A549 (cell line): ENCODE measurements at regions not wholly inside any gene's neighbourhood (a gene's known extent, or its start where the extent isn't known, plus 50 kb on each side); places are given as distances from the start of the nearest gene placed in this dataset.

Source experiments
- ATAC-seq, 2 experiments: fragments of 200-7000 bp in 1 of 2; fragments of >200 bp in 1 of 2; cut with Nextera tagmentation in 1 of 2; cut with Tn5 transposase in 1 of 2; 3 replicates each; pipeline versions ENCODE4 v1.8.0 to v1.9.1; 2018 to 2020; ENCODE audit warnings: mild to moderate bottlenecking in 1 of 2, moderate library complexity in 1 of 2
- CTCF ChIA-PET: fragments of 300-600 bp; sonication (Branson Sonifier 250); formaldehyde crosslinking; extraction: SDS; loops from one replicate; lab custom pipeline; 2021; ENCODE audit warnings: antibody characterized with exemption, inconsistent platforms; lab: Yijun Ruan, JAX
- POLR2A ChIA-PET: fragments of 350-600 bp; formaldehyde crosslinking; extraction: SDS; loops from one replicate; lab custom pipeline; 2021; ENCODE audit warnings: antibody characterized with exemption, inconsistent platforms; lab: Yijun Ruan, JAX
- DNase-seq, 2 experiments: peaks; one replicate each; pipeline versions ENCODE4 v3.0.0 to v3.0.0-alpha.2; 2011 to 2016; ENCODE audit warnings: low read depth in 1 of 2, low spot score in 1 of 2
- FAIRE-seq: peaks from 2 replicates; lab custom pipeline; 2011; peaks lifted over from hg19 to GRCh38; lab: Jason Lieb, UNC
- H3K27ac ChIP-seq, 2 experiments: fragments of >200 bp; sonication (Bioruptor Twin); formaldehyde crosslinking; 3 replicates each; pipeline ENCODE4 v1.5.1; 2016 to 2017
- H3K4me1 ChIP-seq: fragments of >200 bp; sonication (Bioruptor Twin); formaldehyde crosslinking; 3 replicates; pipeline ENCODE4 v1.6.1; 2016
- H3K4me2 ChIP-seq: fragments of >200 bp; sonication (Bioruptor Twin); formaldehyde crosslinking; 3 replicates; pipeline ENCODE4 v1.6.1; 2016
- H3K4me3 ChIP-seq: fragments of >200 bp; sonication (Bioruptor Twin); formaldehyde crosslinking; 3 replicates; pipeline ENCODE4 v1.5.1; 2016
- H3K9me3 ChIP-seq: fragments of >200 bp; sonication (Bioruptor Twin); formaldehyde crosslinking; 3 replicates; pipeline ENCODE4 v1.6.1; 2016
- BHLHE40 ChIP-seq: IDR thresholded peaks from 2 replicates; pipeline ENCODE4 v1.6.1; 2012; ENCODE audit warnings: low read depth, low read length, inconsistent platforms
- CBX8 ChIP-seq: fragments of 200-600 bp; sonication (generic); IDR thresholded peaks from 2 replicates; pipeline ENCODE4 v1.6.1; 2016
- CEBPB ChIP-seq, 2 experiments: fragments of >200 bp in 1 of 2; sonication (Bioruptor Twin) in 1 of 2; formaldehyde crosslinking in 1 of 2; IDR thresholded peaks; 2 replicates each; pipeline ENCODE4 v1.6.1; 2012 to 2016
- EHF ChIP-seq: fragments of 250-450 bp; sonication (Bioruptor Pico); IDR thresholded peaks from 2 replicates; pipeline ENCODE4 v1.5.0; 2020; ENCODE audit warnings: mild to moderate bottlenecking
- EP300 ChIP-seq, 2 experiments: fragments of >200 bp; sonication (Bioruptor Twin); formaldehyde crosslinking; IDR thresholded peaks; 2 replicates in 1 of 2; 3 replicates in 1 of 2; pipeline ENCODE4 v1.6.1; 2016 to 2017
- FOXS1 ChIP-seq: fragments of 250-450 bp; sonication (Bioruptor Pico); IDR thresholded peaks from 2 replicates; pipeline ENCODE4 v1.5.0; 2020; ENCODE audit warnings: mild to moderate bottlenecking, moderate library complexity
- GATA3 ChIP-seq: IDR thresholded peaks from 2 replicates; pipeline ENCODE4 v1.6.1; 2012; ENCODE audit warnings: borderline replicate concordance
- HEYL ChIP-seq: fragments of 250-450 bp; sonication (Bioruptor Pico); IDR thresholded peaks from 2 replicates; pipeline ENCODE4 v1.8.0; 2021; ENCODE audit warnings: mild to moderate bottlenecking, moderate library complexity
- HOXB5 ChIP-seq: fragments of 250-450 bp; sonication (Bioruptor Pico); IDR thresholded peaks from 2 replicates; pipeline ENCODE4 v1.5.0; 2020; ENCODE audit warnings: mild to moderate bottlenecking, moderate library complexity
- MAFK ChIP-seq: fragments of 450-650 bp; IDR thresholded peaks from 2 replicates; pipeline ENCODE4 v1.6.1; 2014; ENCODE audit not compliant: partially characterized antibody
- MAZ ChIP-seq: fragments of 150-350 bp; IDR thresholded peaks from 2 replicates; pipeline ENCODE4 v1.6.1; 2014; ENCODE audit warnings: antibody characterized with exemption, low read depth, low read length, borderline replicate concordance
- PHF8 ChIP-seq: fragments of 200-600 bp; sonication (generic); IDR thresholded peaks from 2 replicates; pipeline ENCODE4 v1.6.1; 2016; ENCODE audit warnings: low read depth, mild to moderate bottlenecking, antibody characterized with exemption, moderate library complexity, borderline replicate concordance
- POLR2AphosphoS2 ChIP-seq: conservative IDR thresholded peaks from 2 replicates; pipeline ENCODE4 v1.6.1; 2012; ENCODE audit warnings: low read length, improper control_type of control experiment, inconsistent platforms
- RAD21 ChIP-seq, 2 experiments: fragments of >200 bp in 1 of 2; sonication (Bioruptor Twin) in 1 of 2; formaldehyde crosslinking in 1 of 2; IDR thresholded peaks in 1 of 2; conservative IDR thresholded peaks in 1 of 2; 2 replicates in 1 of 2; 3 replicates in 1 of 2; pipeline ENCODE4 v1.6.1; 2012 to 2018; ENCODE audit warnings: inconsistent platforms in 1 of 2
- RARB ChIP-seq: fragments of 250-450 bp; sonication (Bioruptor Pico); IDR thresholded peaks from 2 replicates; pipeline ENCODE4 v1.8.0; 2021; ENCODE audit warnings: mild to moderate bottlenecking, moderate library complexity
- RCOR1 ChIP-seq: fragments of 150-350 bp; IDR thresholded peaks from 2 replicates; pipeline ENCODE4 v1.6.1; 2014; ENCODE audit warnings: antibody characterized with exemption, low read length, low read depth
- SREBF2 ChIP-seq: fragments of 450-650 bp; IDR thresholded peaks from 2 replicates; pipeline ENCODE4 v1.6.1; 2014; ENCODE audit warnings: mild to moderate bottlenecking, moderate library complexity
- TFCP2L1 ChIP-seq: fragments of 250-450 bp; sonication (Bioruptor Pico); IDR thresholded peaks from 2 replicates; pipeline ENCODE4 v1.5.0; 2021; ENCODE audit warnings: mild to moderate bottlenecking
- ZC3H11A ChIP-seq: fragments of 450-650 bp; IDR thresholded peaks from 2 replicates; pipeline ENCODE4 v1.6.1; 2014; ENCODE audit warnings: antibody characterized with exemption, mild to moderate bottlenecking
- ZSCAN20 ChIP-seq: fragments of 250-450 bp; sonication (Bioruptor Pico); IDR thresholded peaks from 2 replicates; pipeline ENCODE4 v1.8.0; 2022; ENCODE audit warnings: mild to moderate bottlenecking, moderate library complexity
- WGBS: methylation state at CpG from one replicate; pipeline ENCODE4 v1.1.6; 2017; ENCODE audit errors: missing lambda C conversion rate; 5-methylcytosine and 5-hydroxymethylcytosine counted together
- TF ChIP-seq, protein P1 (sequence below): fragments of 150-350 bp; IDR thresholded peaks from 2 replicates; pipeline ENCODE4 v1.6.1; 2014; ENCODE audit warnings: low read depth, mild to moderate bottlenecking, low read length
- TF ChIP-seq, protein P2 (sequence below): IDR thresholded peaks from 2 replicates; pipeline ENCODE4 v1.6.1; 2012
- TF ChIP-seq, protein P3 (sequence below): IDR thresholded peaks from 2 replicates; pipeline ENCODE4 v1.6.1; 2012; ENCODE audit warnings: low read depth, borderline replicate concordance
- TF ChIP-seq, protein P4 (sequence below): fragments of 250-450 bp; sonication (Bioruptor Pico); IDR thresholded peaks from 2 replicates; pipeline ENCODE4 v1.5.0; 2021; ENCODE audit warnings: mild to moderate bottlenecking, moderate library complexity, borderline replicate concordance

DNA sequence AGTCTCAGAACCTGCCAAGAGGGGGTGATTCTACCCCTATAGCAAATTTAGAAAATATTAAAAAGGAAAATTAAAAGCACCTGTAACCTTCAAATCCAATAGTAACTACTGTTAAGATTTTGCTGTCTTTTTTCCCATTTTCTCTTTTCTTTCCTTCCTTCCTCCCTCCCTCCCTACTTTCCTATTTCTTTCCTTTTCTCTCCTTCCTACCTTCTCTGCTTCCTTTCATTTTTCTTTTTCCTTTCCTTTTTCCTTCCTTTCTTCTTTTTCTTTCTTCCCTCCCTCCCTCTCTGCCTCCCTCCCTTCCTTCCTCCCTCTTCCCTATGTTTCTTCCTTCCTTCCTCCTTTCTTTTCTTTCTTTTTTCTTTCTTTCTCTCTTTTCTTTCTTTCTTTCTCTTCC, 120.2 kb upstream of the KCTD7 start:
- ChIA-PET POLR2A (no interaction called here), CTCF (no interaction called here)
- ATAC-seq = no peak
- H3K27ac ChIP-seq = no peak overlapping the region
- no peak overlapping the region for H3K4me3 ChIP-seq
- DNase-seq = no peak
- H3K9me3 ChIP-seq = no peaks in the 10 kb centered on the region
- no peak for TF ChIP-seq TFCP2L1 (CRISPR knock-in tag)
- TF ChIP-seq CEBPB (IDR thresholded peaks at IDR 0.05) = no peak
- TF ChIP-seq ZC3H11A = no peak
- no peak for TF ChIP-seq GATA3
- no peak for TF ChIP-seq ZSCAN20
- no peak for TF ChIP-seq RCOR1
- TF ChIP-seq MAFK = no peak
- no peak for TF ChIP-seq EHF
- no peak for TF ChIP-seq SREBF2
- TF ChIP-seq, protein P1, sequence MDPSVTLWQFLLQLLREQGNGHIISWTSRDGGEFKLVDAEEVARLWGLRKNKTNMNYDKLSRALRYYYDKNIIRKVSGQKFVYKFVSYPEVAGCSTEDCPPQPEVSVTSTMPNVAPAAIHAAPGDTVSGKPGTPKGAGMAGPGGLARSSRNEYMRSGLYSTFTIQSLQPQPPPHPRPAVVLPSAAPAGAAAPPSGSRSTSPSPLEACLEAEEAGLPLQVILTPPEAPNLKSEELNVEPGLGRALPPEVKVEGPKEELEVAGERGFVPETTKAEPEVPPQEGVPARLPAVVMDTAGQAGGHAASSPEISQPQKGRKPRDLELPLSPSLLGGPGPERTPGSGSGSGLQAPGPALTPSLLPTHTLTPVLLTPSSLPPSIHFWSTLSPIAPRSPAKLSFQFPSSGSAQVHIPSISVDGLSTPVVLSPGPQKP = no peak
- TF ChIP-seq, protein P2, sequence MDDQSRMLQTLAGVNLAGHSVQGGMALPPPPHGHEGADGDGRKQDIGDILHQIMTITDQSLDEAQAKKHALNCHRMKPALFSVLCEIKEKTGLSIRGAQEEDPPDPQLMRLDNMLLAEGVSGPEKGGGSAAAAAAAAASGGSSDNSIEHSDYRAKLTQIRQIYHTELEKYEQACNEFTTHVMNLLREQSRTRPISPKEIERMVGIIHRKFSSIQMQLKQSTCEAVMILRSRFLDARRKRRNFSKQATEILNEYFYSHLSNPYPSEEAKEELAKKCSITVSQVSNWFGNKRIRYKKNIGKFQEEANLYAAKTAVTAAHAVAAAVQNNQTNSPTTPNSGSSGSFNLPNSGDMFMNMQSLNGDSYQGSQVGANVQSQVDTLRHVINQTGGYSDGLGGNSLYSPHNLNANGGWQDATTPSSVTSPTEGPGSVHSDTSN = no peak
- TF ChIP-seq PHF8 = no peak
- no peak for TF ChIP-seq CBX8
- TF ChIP-seq RARB (CRISPR knock-in tag) = no peak
- no peaks in the 10 kb centered on the region for H3K4me1 ChIP-seq
- FAIRE-seq = no peak
- no peak overlapping the region for H3K4me2 ChIP-seq

DNA sequence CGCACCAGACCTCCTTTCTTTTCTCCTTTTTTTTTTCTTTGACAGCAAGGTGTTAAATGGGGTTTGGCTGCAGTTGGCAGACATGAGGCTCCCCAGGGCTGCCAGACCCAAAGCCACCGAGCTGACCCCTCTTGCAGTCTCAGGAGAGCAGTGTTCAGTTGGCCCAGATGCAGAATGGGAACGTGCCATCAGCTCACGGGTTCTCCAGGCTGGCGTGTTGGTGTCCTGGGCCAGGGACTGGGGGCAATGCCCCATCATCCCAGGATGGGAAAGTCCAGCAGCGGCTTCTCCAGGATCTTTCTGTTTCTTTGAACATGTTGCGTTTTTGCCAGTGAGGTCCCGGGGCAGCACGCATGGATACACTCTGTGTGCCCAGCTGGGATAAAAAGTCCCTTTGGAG, 114.6 kb upstream of the KCTD7 start:
- H3K4me1 ChIP-seq = no peaks in the 10 kb centered on the region
- TF ChIP-seq HOXB5 (CRISPR knock-in tag) (no peak), EP300 (IDR thresholded peaks at IDR 0.05) (no peak), RAD21 (conservative IDR thresholded peaks at IDR 0.05 in 1 of 2, IDR thresholded peaks at IDR 0.05 in 1 of 2) (no peak), MAZ (no peak), GATA3 (no peak), BHLHE40 (no peak), SREBF2 (no peak), HEYL (CRISPR knock-in tag) (no peak), POLR2AphosphoS2 (no peak), PHF8 (no peak), MAFK (no peak), FOXS1 (no peak)
- TF ChIP-seq, protein P3, sequence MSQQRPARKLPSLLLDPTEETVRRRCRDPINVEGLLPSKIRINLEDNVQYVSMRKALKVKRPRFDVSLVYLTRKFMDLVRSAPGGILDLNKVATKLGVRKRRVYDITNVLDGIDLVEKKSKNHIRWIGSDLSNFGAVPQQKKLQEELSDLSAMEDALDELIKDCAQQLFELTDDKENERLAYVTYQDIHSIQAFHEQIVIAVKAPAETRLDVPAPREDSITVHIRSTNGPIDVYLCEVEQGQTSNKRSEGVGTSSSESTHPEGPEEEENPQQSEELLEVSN = no peak
- TF ChIP-seq, protein P4, sequence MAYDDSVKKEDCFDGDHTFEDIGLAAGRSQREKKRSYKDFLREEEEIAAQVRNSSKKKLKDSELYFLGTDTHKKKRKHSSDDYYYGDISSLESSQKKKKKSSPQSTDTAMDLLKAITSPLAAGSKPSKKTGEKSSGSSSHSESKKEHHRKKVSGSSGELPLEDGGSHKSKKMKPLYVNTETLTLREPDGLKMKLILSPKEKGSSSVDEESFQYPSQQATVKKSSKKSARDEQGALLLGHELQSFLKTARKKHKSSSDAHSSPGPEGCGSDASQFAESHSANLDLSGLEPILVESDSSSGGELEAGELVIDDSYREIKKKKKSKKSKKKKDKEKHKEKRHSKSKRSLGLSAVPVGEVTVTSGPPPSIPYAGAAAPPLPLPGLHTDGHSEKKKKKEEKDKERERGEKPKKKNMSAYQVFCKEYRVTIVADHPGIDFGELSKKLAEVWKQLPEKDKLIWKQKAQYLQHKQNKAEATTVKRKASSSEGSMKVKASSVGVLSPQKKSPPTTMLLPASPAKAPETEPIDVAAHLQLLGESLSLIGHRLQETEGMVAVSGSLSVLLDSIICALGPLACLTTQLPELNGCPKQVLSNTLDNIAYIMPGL (CRISPR knock-in tag) = no peak
- no peak for ATAC-seq
- no peak overlapping the region for H3K4me2 ChIP-seq
- DNase-seq = no peak
- H3K9me3 ChIP-seq = no peaks in the 10 kb centered on the region
- ChIA-PET CTCF (no interaction called here), POLR2A (no interaction called here)
- no peak for FAIRE-seq
- no peak overlapping the region for H3K27ac ChIP-seq
- WGBS = 86% methylated on average over 9 of the region's 9 CpGs
- no peak overlapping the region for H3K4me3 ChIP-seq
